Thoracic aorta (tissue), 2 donors: ENCODE measurements at regions not wholly inside any gene's neighbourhood (a gene's known extent, or its start where the extent isn't known, plus 50 kb on each side); places are given as distances from the start of the nearest gene placed in this dataset.

Experiments used
- ATAC-seq: fragments of 150-250 bp; one replicate; pipeline ENCODE4 v1.8.0; 2017; ENCODE audit warnings: low read depth; ENCODE audit not compliant: insufficient number of reproducible peaks, low FRiP score
- DNase-seq: peaks from one replicate; pipeline ENCODE4 v3.0.0-alpha.2; 2020; ENCODE audit warnings: low spot score
- H3K27ac ChIP-seq, 2 donors: fragments of 200-600 bp; sonication (generic); 1 replicate in 1 of 2; 2 replicates in 1 of 2; pipeline ENCODE4 v1.5.1; 2016; ENCODE audit warnings: mild to moderate bottlenecking in 2 of 2, moderate library complexity in 2 of 2
- H3K27me3 ChIP-seq: fragments of 200-600 bp; sonication (generic); replicated peaks from 2 replicates; pipeline ENCODE4 v1.6.0; 2016; ENCODE audit warnings: mild to moderate bottlenecking; ENCODE audit not compliant: insufficient read depth
- H3K36me3 ChIP-seq: fragments of 200-600 bp; sonication (generic); one replicate; pipeline ENCODE4 v1.5.1; 2016
- H3K4me1 ChIP-seq, 2 donors: fragments of 200-600 bp; sonication (generic); 1 replicate in 1 of 2; 2 replicates in 1 of 2; pipeline versions ENCODE4 v1.5.1 to v1.6.0; 2016; ENCODE audit warnings: low read depth in 2 of 2, mild to moderate bottlenecking in 1 of 2; ENCODE audit not compliant: control insufficient read depth in 1 of 2
- H3K4me3 ChIP-seq: fragments of 200-600 bp; sonication (generic); 2 replicates; pipeline ENCODE4 v1.5.1; 2016; ENCODE audit warnings: mild to moderate bottlenecking
- H3K9me3 ChIP-seq: fragments of 200-600 bp; sonication (generic); 2 replicates; pipeline ENCODE4 v1.5.1; 2016
- CTCF ChIP-seq: fragments of 200-600 bp; sonication (generic); IDR thresholded peaks from one replicate; pipeline ENCODE4 v1.5.1; 2019; ENCODE audit warnings: antibody characterized with exemption

- Histone ChIP-seq H3K36me3 (no peaks in the 10 kb centered on the region), H3K4me3 (no peak overlapping the region), H3K9me3 (no peaks in the 10 kb centered on the region), H3K27ac (no peak overlapping the region), H3K27me3 (no peaks in the 10 kb centered on the region), H3K4me1 (no peaks in the 10 kb centered on the region)
- no peak for DNase-seq
- no peak for TF ChIP-seq CTCF
- no peak for ATAC-seq
These were observed 517.9 kb upstream of the MARCKS start for GRCh38 chr6:113339209-113339608.

GRCh38 chr6:113340371-113340770 is 516.8 kb upstream of the MARCKS start:
- TF ChIP-seq CTCF, result no peak
- Histone ChIP-seq H3K27me3 (no peaks in the 10 kb centered on the region), H3K9me3 (no peaks in the 10 kb centered on the region), H3K4me1 (no peaks in the 10 kb centered on the region), H3K27ac (no peak overlapping the region), H3K4me3 (no peak overlapping the region), H3K36me3 (no peaks in the 10 kb centered on the region)
- ATAC-seq (no peak), DNase-seq (no peak)

GRCh38 chr6:113343940-113344339 is 513.2 kb upstream of the MARCKS start:
- Histone ChIP-seq H3K27ac (no peak overlapping the region), H3K36me3 (no peaks in the 10 kb centered on the region), H3K27me3 (no peaks in the 10 kb centered on the region), H3K9me3 (no peaks in the 10 kb centered on the region), H3K4me3 (no peak overlapping the region), H3K4me1 (no peaks in the 10 kb centered on the region)
- TF ChIP-seq CTCF, result no peak
- no peak for ATAC-seq
- no peak for DNase-seq

- no peak for ATAC-seq
- Histone ChIP-seq H3K4me3 (no peak overlapping the region), H3K27me3 (no peaks in the 10 kb centered on the region), H3K36me3 (no peaks in the 10 kb centered on the region), H3K4me1 (no peaks in the 10 kb centered on the region), H3K27ac (no peak overlapping the region), H3K9me3 (no peaks in the 10 kb centered on the region)
- no peak for DNase-seq
- no peak for TF ChIP-seq CTCF
These were observed 512.2 kb upstream of the MARCKS start for GRCh38 chr6:113344969-113345368.

GRCh38 chr6:113347436-113347835 is 509.7 kb upstream of the MARCKS start:
- DNase-seq (no peak), ATAC-seq (no peak)
- Histone ChIP-seq H3K27me3 (no peaks in the 10 kb centered on the region), H3K36me3 (no peaks in the 10 kb centered on the region), H3K4me1 (no peaks in the 10 kb centered on the region), H3K4me3 (no peak overlapping the region), H3K27ac (no peak overlapping the region), H3K9me3 (no peaks in the 10 kb centered on the region)
- no peak for TF ChIP-seq CTCF
